ENCODE measurements at regions not wholly inside any gene's neighbourhood (a gene's known extent, or its start where the extent isn't known, plus 50 kb on each side); places are given as distances from the start of the nearest gene placed in this dataset.

GRCh38 chr13:27014406-27015359 lies 156.9 kb downstream of the USP12 start:
- peak in 1 of 2 experiments; percentile 4 for DNase-seq

- peak in 1 of 2 experiments; percentile 14 for DNase-seq
Measured at GRCh38 chr13:27012482-27013197, 159.0 kb downstream of the USP12 start.

- peak; percentile 7 to 10 for DNase-seq
Measured at GRCh38 chr13:27011661-27012060, 159.9 kb downstream of the USP12 start.

- DNase-seq = no peak
Measured at GRCh38 chr13:27008733-27009132, 162.9 kb downstream of the USP12 start.

GRCh38 chr13:27007166-27007565 lies 164.4 kb downstream of the USP12 start:
- peak in 1 of 2 experiments; percentile 4 for DNase-seq

- no peak for DNase-seq
Measured at GRCh38 chr13:27006519-27007161, 165.0 kb downstream of the USP12 start.

GRCh38 chr13:27005976-27006518 lies 165.6 kb downstream of the USP12 start:
- no peak for DNase-seq

- no peak for DNase-seq
Measured at GRCh38 chr13:27005556-27005955, 166.1 kb downstream of the USP12 start.

- DNase-seq = no peak
Measured at GRCh38 chr13:27004866-27005265, 166.7 kb downstream of the USP12 start.

- no peak for DNase-seq
Measured at GRCh38 chr13:27004326-27004725, 167.3 kb downstream of the USP12 start.

- no peak for DNase-seq
Measured at GRCh38 chr13:27001705-27002104, 169.9 kb downstream of the USP12 start.

GRCh38 chr13:27000686-27001085 lies 170.9 kb downstream of the USP12 start:
- no peak for DNase-seq

- DNase-seq = no peak
Measured at GRCh38 chr13:26999499-26999898, 172.1 kb downstream of the USP12 start.

- DNase-seq = no peak
Measured at GRCh38 chr13:26998292-26998691, 173.3 kb downstream of the USP12 start.

GRCh38 chr13:26996965-26997752 lies 174.5 kb downstream of the USP12 start:
- no peak for DNase-seq

- no peak for DNase-seq
Measured at GRCh38 chr13:26995159-26995558, 176.5 kb downstream of the USP12 start.

- DNase-seq = no peak
Measured at GRCh38 chr13:26993780-26994179, 177.8 kb downstream of the USP12 start.

- DNase-seq = no peak
Measured at GRCh38 chr13:26992951-26993719, 178.5 kb downstream of the USP12 start.

GRCh38 chr13:26991508-26992181 lies 180.0 kb downstream of the USP12 start:
- no peak for DNase-seq

- no peak for DNase-seq
Measured at GRCh38 chr13:26989957-26990713, 181.5 kb downstream of the USP12 start.
